GM20000 (cell line): ENCODE measurements at regions not wholly inside any gene's neighbourhood (a gene's known extent, or its start where the extent isn't known, plus 50 kb on each side); places are given as distances from the start of the nearest gene placed in this dataset.

Experiments
- DNase-seq: peaks from one replicate; pipeline ENCODE4 v3.0.0; 2012; ENCODE audit warnings: low spot score
- TF ChIP-seq, protein P1 (sequence below): IDR thresholded peaks from 2 replicates; pipeline ENCODE4 v1.5.1; 2012; ENCODE audit warnings: mild to moderate bottlenecking, control low read depth; ENCODE audit errors: extremely low read depth, missing control alignments

DNA sequence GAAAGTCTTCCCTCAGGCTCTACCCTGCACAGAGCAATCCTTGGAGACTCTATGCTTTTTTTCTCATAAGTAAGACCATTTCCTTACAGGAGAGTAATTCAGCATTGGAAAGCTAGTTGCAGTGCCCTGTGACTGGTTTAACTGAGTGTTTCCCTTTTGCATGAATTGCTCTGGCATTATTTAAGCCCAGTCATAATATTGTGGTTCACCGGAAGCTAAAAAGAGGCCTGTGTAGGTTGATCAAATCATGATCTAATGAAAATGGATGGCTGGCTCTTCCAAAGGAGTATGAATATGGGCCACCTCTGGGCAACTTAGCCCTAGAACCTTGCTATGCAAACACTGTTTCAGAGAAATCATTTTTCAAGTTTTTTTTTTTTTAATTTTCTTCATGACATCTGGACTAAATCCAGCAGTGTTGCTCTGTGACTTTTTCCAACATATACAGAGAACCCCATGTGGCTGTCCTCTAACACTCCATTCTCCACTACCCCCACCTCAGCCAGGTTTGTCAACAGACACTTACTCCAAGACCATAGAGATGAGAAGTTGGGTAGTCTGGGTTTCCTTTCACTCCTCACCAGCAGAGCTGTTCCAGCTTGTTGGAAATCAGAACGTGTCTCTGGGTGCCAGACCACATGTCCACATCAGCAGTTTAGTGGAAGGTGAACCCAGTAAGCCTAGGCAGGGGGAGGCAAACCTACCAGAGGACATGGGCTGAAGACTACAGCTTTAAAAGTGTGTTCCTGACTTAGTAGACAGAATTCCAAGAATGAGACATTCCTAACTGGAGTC lies 175.2 kb upstream of the SLC14A2 start:
- TF ChIP-seq, protein P1, sequence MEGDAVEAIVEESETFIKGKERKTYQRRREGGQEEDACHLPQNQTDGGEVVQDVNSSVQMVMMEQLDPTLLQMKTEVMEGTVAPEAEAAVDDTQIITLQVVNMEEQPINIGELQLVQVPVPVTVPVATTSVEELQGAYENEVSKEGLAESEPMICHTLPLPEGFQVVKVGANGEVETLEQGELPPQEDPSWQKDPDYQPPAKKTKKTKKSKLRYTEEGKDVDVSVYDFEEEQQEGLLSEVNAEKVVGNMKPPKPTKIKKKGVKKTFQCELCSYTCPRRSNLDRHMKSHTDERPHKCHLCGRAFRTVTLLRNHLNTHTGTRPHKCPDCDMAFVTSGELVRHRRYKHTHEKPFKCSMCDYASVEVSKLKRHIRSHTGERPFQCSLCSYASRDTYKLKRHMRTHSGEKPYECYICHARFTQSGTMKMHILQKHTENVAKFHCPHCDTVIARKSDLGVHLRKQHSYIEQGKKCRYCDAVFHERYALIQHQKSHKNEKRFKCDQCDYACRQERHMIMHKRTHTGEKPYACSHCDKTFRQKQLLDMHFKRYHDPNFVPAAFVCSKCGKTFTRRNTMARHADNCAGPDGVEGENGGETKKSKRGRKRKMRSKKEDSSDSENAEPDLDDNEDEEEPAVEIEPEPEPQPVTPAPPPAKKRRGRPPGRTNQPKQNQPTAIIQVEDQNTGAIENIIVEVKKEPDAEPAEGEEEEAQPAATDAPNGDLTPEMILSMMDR, result no peak

DNA sequence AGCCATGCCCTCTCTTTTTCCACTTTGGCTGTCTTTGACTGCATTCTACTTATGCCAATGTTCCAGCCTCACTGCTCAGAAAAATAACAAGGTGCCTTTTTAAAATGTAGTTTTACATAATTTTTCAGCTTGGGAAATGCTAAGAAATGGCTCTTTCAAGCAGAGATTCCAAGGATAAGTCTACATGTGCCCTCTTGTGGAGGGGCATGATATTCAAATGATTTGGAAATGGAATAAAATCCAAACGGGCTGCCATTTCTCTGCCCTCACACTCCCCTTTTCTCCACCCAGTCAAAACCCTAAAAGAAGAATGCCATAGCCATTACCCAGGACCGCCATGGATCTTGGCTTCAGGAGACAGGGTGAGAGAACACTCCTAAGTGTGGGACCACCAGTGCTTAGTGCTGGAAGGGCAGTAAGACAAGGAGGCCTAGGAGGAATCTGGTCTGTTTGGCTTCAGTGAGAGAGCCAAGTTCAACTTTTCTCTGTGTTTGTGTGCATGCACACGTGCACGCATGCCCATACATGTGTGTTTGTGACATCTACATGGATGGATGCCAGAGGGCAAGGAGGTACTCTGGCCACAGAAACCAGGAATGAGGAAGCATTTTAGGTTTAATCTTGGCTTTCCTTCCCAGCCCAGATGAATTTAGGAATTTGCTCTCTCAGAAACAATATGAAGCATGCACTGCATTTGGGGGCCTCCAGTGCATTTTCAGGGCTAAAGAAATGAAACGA lies 174.0 kb upstream of the SLC14A2 start:
- no peak for DNase-seq

More for the DNA sequence above, 175.2 kb upstream of the SLC14A2 start:
- no peak for DNase-seq

DNA sequence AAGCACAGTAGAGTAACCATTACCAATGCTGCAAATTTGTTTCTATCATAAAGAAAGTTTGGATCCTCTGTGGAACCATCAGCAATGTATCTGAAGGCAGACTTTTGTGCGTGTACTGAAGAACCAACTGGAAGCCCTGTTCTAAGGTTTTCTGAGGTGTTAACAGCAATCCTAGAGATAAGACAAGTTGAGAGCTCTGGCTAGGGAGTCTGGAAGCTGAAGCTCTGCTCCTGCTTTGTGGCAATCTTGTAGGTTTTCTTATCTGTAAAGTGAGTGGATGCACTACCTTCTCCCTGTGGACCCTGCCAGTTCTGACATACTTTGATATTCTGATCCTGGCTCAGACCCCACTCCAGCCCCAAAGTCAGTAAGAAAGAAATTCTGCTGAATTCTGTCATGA lies 171.2 kb upstream of the SLC14A2 start:
- no peak for DNase-seq
- TF ChIP-seq, protein P1, result no peak

More for the DNA sequence above, 174.0 kb upstream of the SLC14A2 start:
- TF ChIP-seq, protein P1, result no peak

DNA sequence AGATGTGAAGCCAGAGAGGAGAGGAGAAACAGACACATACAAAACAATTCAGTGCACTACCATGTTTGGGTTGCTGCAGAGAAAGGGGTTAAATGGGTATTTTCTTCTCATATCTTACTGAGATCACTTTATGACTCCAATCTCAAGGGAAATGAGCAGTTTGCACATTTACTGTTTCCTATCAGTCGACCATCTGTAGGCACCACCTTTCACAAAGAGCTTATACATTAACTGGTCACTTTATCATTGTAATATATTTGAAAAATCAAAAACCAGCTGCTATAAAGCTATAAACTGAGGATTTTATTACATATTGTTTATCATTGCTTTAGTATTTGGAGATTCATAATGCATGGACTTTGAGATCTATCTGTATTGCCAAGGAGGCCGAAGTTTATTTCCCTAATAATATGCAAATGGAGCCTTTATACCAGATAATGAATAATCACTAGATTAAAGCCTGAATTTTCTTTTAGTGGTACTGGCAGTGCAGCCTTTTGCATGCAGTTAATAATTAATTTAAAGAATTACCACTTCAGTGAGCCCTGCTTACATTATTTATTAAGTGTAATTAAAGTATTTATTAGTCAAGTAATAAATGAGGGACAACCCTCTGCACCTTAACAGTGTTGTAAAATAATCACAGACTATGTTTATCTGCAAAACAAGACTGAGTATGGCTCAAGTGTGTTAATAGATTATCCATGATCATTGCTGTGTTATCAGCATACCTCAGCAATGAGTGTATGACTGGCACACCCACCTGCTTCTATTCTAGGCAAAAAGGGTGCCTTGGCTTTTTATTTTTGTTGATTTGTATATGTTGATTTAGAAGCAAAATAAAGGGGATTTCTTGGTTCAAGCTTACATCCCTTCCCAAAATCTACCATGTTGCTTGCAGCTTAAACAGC lies 167.7 kb upstream of the SLC14A2 start:
- TF ChIP-seq, protein P1, result no peak
- DNase-seq, result no peak

DNA sequence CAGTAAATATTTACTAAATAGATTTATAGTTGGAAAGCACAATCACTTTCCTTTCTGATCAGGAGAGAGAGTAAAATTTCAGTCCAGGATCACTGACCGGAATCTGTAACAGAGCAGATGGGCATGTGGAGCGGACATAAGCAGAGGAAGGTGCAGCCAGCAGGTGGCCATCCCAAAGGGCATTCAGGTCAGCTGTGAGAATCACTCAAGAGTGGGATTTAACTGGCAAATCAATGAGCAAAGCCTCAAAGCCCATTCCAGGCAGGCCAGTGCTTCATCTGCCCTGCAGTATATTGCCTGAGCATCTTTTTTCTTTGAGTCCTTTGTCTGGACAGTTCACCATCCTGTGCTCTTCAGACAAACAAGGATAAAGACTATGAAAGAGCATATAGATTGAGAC lies 166.4 kb upstream of the SLC14A2 start:
- TF ChIP-seq, protein P1, result no peak
- DNase-seq, result no peak

DNA sequence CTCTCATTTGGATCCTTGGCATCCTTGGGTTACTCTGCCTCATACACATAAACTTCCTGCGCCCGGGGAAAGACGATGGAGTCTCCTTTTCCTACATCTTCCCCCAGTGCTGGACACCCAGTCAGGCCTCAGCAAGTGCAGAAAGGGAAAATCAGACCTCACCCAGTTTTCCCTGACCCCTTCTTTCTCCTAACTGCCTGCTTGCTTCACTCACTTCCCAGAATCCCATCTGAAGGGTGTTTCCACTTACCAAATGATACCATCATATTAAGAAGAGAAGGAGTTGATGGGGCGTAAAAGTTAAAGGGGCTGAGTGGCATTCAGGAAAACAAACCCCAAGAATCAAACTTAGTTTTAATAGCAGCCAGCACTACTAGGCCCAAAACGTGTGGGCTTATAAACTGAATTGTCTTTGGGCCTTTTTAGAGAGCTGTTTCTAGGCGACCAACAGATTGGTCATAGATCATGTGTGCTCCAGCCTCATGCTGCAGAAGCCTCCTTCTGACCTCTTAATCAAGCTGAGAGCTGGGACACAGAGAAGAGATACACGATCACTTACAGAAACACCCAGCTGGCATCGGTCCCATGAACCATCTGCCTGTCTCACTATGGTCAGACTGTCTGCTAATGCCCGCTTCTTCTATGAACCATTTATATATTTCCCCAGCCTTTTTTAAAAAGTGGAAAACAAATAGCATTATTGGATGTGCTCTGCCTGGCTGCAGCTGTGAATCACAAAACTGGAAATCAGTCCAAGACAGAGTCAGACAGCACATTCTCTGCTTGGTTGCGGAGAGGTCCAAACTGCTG lies 165.7 kb upstream of the SLC14A2 start:
- no peak for DNase-seq

More for the DNA sequence above, 165.7 kb upstream of the SLC14A2 start:
- TF ChIP-seq, protein P1, result no peak
